A549 (cell line): ENCODE measurements at regions not wholly inside any gene's neighbourhood (a gene's known extent, or its start where the extent isn't known, plus 50 kb on each side); places are given as distances from the start of the nearest gene placed in this dataset.

Experiments
- ATAC-seq, 2 experiments: fragments of 200-7000 bp in 1 of 2; fragments of >200 bp in 1 of 2; cut with Nextera tagmentation in 1 of 2; cut with Tn5 transposase in 1 of 2; 3 replicates each; pipeline versions ENCODE4 v1.8.0 to v1.9.1; 2018 to 2020; ENCODE audit warnings: mild to moderate bottlenecking in 1 of 2, moderate library complexity in 1 of 2
- CTCF ChIA-PET: fragments of 300-600 bp; sonication (Branson Sonifier 250); formaldehyde crosslinking; extraction: SDS; loops from one replicate; lab custom pipeline; 2021; ENCODE audit warnings: antibody characterized with exemption, inconsistent platforms; lab: Yijun Ruan, JAX
- POLR2A ChIA-PET: fragments of 350-600 bp; formaldehyde crosslinking; extraction: SDS; loops from one replicate; lab custom pipeline; 2021; ENCODE audit warnings: antibody characterized with exemption, inconsistent platforms; lab: Yijun Ruan, JAX
- DNase-seq, 2 experiments: peaks; one replicate each; pipeline versions ENCODE4 v3.0.0 to v3.0.0-alpha.2; 2011 to 2016; ENCODE audit warnings: low read depth in 1 of 2, low spot score in 1 of 2
- FAIRE-seq: peaks from 2 replicates; lab custom pipeline; 2011; peaks lifted over from hg19 to GRCh38; lab: Jason Lieb, UNC
- H3K27ac ChIP-seq, 2 experiments: fragments of >200 bp; sonication (Bioruptor Twin); formaldehyde crosslinking; 3 replicates each; pipeline ENCODE4 v1.5.1; 2016 to 2017
- H3K4me1 ChIP-seq: fragments of >200 bp; sonication (Bioruptor Twin); formaldehyde crosslinking; 3 replicates; pipeline ENCODE4 v1.6.1; 2016
- H3K4me2 ChIP-seq: fragments of >200 bp; sonication (Bioruptor Twin); formaldehyde crosslinking; 3 replicates; pipeline ENCODE4 v1.6.1; 2016
- H3K4me3 ChIP-seq: fragments of >200 bp; sonication (Bioruptor Twin); formaldehyde crosslinking; 3 replicates; pipeline ENCODE4 v1.5.1; 2016
- H3K9me3 ChIP-seq: fragments of >200 bp; sonication (Bioruptor Twin); formaldehyde crosslinking; 3 replicates; pipeline ENCODE4 v1.6.1; 2016
- BHLHE40 ChIP-seq: IDR thresholded peaks from 2 replicates; pipeline ENCODE4 v1.6.1; 2012; ENCODE audit warnings: low read depth, low read length, inconsistent platforms
- CBX2 ChIP-seq: fragments of 200-600 bp; sonication (generic); IDR thresholded peaks from 2 replicates; pipeline ENCODE4 v1.6.1; 2016; ENCODE audit warnings: low read depth, mild to moderate bottlenecking, borderline replicate concordance
- CHD2 ChIP-seq: fragments of 150-350 bp; IDR thresholded peaks from 2 replicates; pipeline ENCODE4 v1.6.1; 2014; ENCODE audit warnings: low read length; ENCODE audit not compliant: partially characterized antibody
- EP300 ChIP-seq, 2 experiments: fragments of >200 bp; sonication (Bioruptor Twin); formaldehyde crosslinking; IDR thresholded peaks; 2 replicates in 1 of 2; 3 replicates in 1 of 2; pipeline ENCODE4 v1.6.1; 2016 to 2017
- FOSB ChIP-seq: fragments of 250-450 bp; sonication (Bioruptor Pico); IDR thresholded peaks from 2 replicates; pipeline ENCODE4 v1.5.0; 2020; ENCODE audit warnings: mild to moderate bottlenecking, moderate library complexity
- FOSL2 ChIP-seq, 2 experiments: fragments of 450-650 bp in 1 of 2; fragments of >200 bp in 1 of 2; sonication (Bioruptor Twin) in 1 of 2; formaldehyde crosslinking; IDR thresholded peaks; 2 replicates each; pipeline versions ENCODE4 v1.5.0 to v1.6.1; 2016 to 2020; ENCODE audit warnings: mild to moderate bottlenecking in 1 of 2, moderate library complexity in 1 of 2
- FOXS1 ChIP-seq: fragments of 250-450 bp; sonication (Bioruptor Pico); IDR thresholded peaks from 2 replicates; pipeline ENCODE4 v1.5.0; 2020; ENCODE audit warnings: mild to moderate bottlenecking, moderate library complexity
- HOXB13 ChIP-seq: fragments of 250-450 bp; sonication (Bioruptor Pico); IDR thresholded peaks from 2 replicates; pipeline ENCODE4 v1.5.0; 2020; ENCODE audit warnings: low read depth, mild to moderate bottlenecking, moderate library complexity
- KDM1A ChIP-seq: fragments of 200-600 bp; sonication (generic); IDR thresholded peaks from 2 replicates; pipeline ENCODE4 v1.6.1; 2016; ENCODE audit warnings: low read depth, mild to moderate bottlenecking
- KDM5A ChIP-seq: fragments of 200-600 bp; sonication (generic); IDR thresholded peaks from 2 replicates; pipeline ENCODE4 v1.6.1; 2016; ENCODE audit warnings: antibody characterized with exemption, mild to moderate bottlenecking
- NPAS2 ChIP-seq: fragments of 250-450 bp; sonication (Bioruptor Pico); IDR thresholded peaks from 2 replicates; pipeline ENCODE4 v1.8.0; 2022; ENCODE audit warnings: mild to moderate bottlenecking, moderate library complexity, borderline replicate concordance
- PHF8 ChIP-seq: fragments of 200-600 bp; sonication (generic); IDR thresholded peaks from 2 replicates; pipeline ENCODE4 v1.6.1; 2016; ENCODE audit warnings: low read depth, mild to moderate bottlenecking, antibody characterized with exemption, moderate library complexity, borderline replicate concordance
- RARB ChIP-seq: fragments of 250-450 bp; sonication (Bioruptor Pico); IDR thresholded peaks from 2 replicates; pipeline ENCODE4 v1.8.0; 2021; ENCODE audit warnings: mild to moderate bottlenecking, moderate library complexity
- RFX5 ChIP-seq: fragments of 450-650 bp; IDR thresholded peaks from 2 replicates; pipeline ENCODE4 v1.7.1; 2014; ENCODE audit warnings: antibody characterized with exemption, mild to moderate bottlenecking, moderate library complexity
- RNF2 ChIP-seq: fragments of 200-600 bp; sonication (generic); IDR thresholded peaks from 2 replicates; pipeline ENCODE4 v1.6.1; 2016; ENCODE audit warnings: low read depth, mild to moderate bottlenecking, antibody characterized with exemption, moderate library complexity, borderline replicate concordance
- ZC3H11A ChIP-seq: fragments of 450-650 bp; IDR thresholded peaks from 2 replicates; pipeline ENCODE4 v1.6.1; 2014; ENCODE audit warnings: antibody characterized with exemption, mild to moderate bottlenecking
- ZFP36 ChIP-seq: fragments of 450-650 bp; IDR thresholded peaks from 2 replicates; pipeline ENCODE4 v1.6.1; 2014; ENCODE audit warnings: borderline replicate concordance; ENCODE audit not compliant: partially characterized antibody
- WGBS: methylation state at CpG from one replicate; pipeline ENCODE4 v1.1.6; 2017; ENCODE audit errors: missing lambda C conversion rate; 5-methylcytosine and 5-hydroxymethylcytosine counted together
- TF ChIP-seq, protein P1 (sequence below): fragments of 200-600 bp; sonication (generic); IDR thresholded peaks from 2 replicates; pipeline ENCODE4 v1.6.1; 2016; ENCODE audit warnings: antibody characterized with exemption, mild to moderate bottlenecking, moderate library complexity
- TF ChIP-seq, protein P2 (sequence below): IDR thresholded peaks from 2 replicates; pipeline ENCODE4 v1.6.1; 2012; ENCODE audit warnings: low read depth, borderline replicate concordance
- TF ChIP-seq, protein P3 (sequence below): fragments of 450-650 bp; IDR thresholded peaks from 2 replicates; pipeline ENCODE4 v1.6.1; 2014; ENCODE audit warnings: antibody characterized with exemption
- TF ChIP-seq, protein P4 (sequence below): fragments of 250-450 bp; sonication (Bioruptor Pico); IDR thresholded peaks from 2 replicates; pipeline ENCODE4 v1.5.0; 2020; ENCODE audit warnings: low read depth, mild to moderate bottlenecking, moderate library complexity
- TF ChIP-seq, protein P5 (sequence below): IDR thresholded peaks from 2 replicates; pipeline ENCODE4 v1.6.1; 2012

DNA sequence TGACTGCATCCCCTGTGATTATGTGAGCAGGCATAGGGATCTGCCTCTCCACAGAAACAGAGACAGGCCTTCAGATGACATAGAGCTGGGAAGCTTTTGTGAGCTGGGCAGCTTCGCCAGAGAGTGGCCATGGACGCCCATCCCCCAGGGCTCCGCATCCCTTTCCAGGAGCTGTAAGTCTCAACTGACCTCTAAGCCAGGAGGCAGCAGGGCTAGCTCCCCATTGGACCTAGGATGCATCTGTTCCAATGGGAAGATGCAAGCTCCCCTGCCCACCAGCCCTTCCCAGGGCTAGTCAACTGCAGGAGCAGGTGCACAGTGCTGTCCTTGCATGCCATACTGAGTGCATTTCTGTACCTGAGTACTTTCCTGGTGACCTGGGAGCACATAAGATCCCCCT, 663.6 kb downstream of the RNF144B start:
- Histone ChIP-seq H3K9me3 (no peaks in the 10 kb centered on the region), H3K27ac (no peak overlapping the region), H3K4me2 (no peak overlapping the region), H3K4me1 (no peaks in the 10 kb centered on the region), H3K4me3 (no peak overlapping the region)
- ATAC-seq, result no peak
- ChIA-PET POLR2A (no interaction called here), CTCF (no interaction called here)
- FAIRE-seq, result no peak
- DNase-seq, result no peak
- 20% methylated on average over 1 of the region's 3 CpGs for WGBS
- TF ChIP-seq RARB (CRISPR knock-in tag) (no peak), RFX5 (no peak), PHF8 (no peak), CBX2 (no peak), KDM1A (no peak), ZFP36 (no peak), RNF2 (no peak), KDM5A (no peak), CHD2 (no peak), BHLHE40 (no peak), NPAS2 (no peak), ZC3H11A (no peak), FOSB (CRISPR knock-in tag) (no peak)
- TF ChIP-seq, protein P1, sequence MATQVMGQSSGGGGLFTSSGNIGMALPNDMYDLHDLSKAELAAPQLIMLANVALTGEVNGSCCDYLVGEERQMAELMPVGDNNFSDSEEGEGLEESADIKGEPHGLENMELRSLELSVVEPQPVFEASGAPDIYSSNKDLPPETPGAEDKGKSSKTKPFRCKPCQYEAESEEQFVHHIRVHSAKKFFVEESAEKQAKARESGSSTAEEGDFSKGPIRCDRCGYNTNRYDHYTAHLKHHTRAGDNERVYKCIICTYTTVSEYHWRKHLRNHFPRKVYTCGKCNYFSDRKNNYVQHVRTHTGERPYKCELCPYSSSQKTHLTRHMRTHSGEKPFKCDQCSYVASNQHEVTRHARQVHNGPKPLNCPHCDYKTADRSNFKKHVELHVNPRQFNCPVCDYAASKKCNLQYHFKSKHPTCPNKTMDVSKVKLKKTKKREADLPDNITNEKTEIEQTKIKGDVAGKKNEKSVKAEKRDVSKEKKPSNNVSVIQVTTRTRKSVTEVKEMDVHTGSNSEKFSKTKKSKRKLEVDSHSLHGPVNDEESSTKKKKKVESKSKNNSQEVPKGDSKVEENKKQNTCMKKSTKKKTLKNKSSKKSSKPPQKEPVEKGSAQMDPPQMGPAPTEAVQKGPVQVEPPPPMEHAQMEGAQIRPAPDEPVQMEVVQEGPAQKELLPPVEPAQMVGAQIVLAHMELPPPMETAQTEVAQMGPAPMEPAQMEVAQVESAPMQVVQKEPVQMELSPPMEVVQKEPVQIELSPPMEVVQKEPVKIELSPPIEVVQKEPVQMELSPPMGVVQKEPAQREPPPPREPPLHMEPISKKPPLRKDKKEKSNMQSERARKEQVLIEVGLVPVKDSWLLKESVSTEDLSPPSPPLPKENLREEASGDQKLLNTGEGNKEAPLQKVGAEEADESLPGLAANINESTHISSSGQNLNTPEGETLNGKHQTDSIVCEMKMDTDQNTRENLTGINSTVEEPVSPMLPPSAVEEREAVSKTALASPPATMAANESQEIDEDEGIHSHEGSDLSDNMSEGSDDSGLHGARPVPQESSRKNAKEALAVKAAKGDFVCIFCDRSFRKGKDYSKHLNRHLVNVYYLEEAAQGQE, result no peak
- TF ChIP-seq, protein P2, sequence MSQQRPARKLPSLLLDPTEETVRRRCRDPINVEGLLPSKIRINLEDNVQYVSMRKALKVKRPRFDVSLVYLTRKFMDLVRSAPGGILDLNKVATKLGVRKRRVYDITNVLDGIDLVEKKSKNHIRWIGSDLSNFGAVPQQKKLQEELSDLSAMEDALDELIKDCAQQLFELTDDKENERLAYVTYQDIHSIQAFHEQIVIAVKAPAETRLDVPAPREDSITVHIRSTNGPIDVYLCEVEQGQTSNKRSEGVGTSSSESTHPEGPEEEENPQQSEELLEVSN, result no peak
- TF ChIP-seq, protein P3, sequence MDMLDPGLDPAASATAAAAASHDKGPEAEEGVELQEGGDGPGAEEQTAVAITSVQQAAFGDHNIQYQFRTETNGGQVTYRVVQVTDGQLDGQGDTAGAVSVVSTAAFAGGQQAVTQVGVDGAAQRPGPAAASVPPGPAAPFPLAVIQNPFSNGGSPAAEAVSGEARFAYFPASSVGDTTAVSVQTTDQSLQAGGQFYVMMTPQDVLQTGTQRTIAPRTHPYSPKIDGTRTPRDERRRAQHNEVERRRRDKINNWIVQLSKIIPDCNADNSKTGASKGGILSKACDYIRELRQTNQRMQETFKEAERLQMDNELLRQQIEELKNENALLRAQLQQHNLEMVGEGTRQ, result no peak
- TF ChIP-seq, protein P4, sequence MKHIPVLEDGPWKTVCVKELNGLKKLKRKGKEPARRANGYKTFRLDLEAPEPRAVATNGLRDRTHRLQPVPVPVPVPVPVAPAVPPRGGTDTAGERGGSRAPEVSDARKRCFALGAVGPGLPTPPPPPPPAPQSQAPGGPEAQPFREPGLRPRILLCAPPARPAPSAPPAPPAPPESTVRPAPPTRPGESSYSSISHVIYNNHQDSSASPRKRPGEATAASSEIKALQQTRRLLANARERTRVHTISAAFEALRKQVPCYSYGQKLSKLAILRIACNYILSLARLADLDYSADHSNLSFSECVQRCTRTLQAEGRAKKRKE, result no peak

DNA sequence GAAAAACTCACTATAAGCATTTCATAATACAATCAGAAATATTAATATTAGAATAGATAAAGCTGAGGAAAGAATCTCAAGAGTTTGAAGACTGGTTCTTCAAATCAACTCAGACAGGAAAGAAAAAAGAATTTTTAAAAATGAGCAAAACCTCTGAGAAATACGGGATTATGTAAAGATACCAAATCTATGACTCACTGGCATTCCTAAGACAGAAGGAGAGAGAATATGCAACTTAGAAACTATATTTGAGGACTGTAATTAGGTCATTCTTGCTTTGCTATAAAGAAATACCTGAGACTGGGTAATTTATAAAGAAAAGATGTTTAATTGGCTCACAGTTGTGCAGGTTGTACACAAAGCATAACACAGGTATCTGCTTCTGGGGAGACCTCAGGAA, 665.1 kb downstream of the RNF144B start:
- ChIA-PET CTCF (no interaction called here), POLR2A (no interaction called here)
- Histone ChIP-seq H3K4me3 (no peak overlapping the region), H3K4me2 (no peak overlapping the region), H3K9me3 (no peaks in the 10 kb centered on the region), H3K4me1 (no peaks in the 10 kb centered on the region), H3K27ac (no peak overlapping the region)
- TF ChIP-seq FOSL2 (IDR thresholded peaks at IDR 0.05) (no peak), FOSL2 (CRISPR knock-in tag; IDR thresholded peaks at IDR 0.05) (0 out of 2 replicates have a peak, but pooled peaks have one; percentile 3), ZFP36 (no peak)
- no peak for FAIRE-seq
- 4% methylated on average over 1 of the region's 1 CpG for WGBS
- no peak for DNase-seq
- no peak for ATAC-seq

DNA sequence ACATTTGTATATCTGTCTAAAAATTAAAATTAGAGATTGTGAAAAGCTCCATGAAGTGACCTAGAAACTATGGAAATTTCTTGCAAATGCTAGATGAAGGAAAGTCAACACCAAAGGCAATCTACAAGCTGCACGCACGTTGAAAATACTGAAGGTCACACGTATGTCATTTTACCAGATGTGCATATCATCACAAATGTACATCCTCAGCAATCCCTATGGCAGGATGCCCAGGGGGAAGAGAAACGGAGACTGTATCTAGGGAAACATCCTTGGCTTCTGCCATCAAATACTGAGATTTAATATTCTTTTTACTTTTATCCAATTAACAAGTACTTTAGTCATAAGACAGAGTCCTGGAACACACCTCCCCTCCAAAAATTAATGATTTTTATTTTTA, 672.0 kb downstream of the RNF144B start:
- no peaks in the 10 kb centered on the region for H3K4me1 ChIP-seq
- CTCF ChIA-PET, result no interaction called here
- H3K27ac ChIP-seq, result no peak overlapping the region
- POLR2A ChIA-PET, result no interaction called here
- H3K9me3 ChIP-seq, result no peaks in the 10 kb centered on the region
- WGBS, result 2% methylated on average over 4 of the region's 4 CpGs
- no peak for ATAC-seq
- DNase-seq, result no peak
- FAIRE-seq, result no peak
- H3K4me2 ChIP-seq, result no peak overlapping the region
- H3K4me3 ChIP-seq, result no peak overlapping the region
- TF ChIP-seq EP300 (IDR thresholded peaks at IDR 0.05) (no peak), ZC3H11A (no peak), BHLHE40 (no peak), HOXB13 (CRISPR knock-in tag) (no peak), FOXS1 (no peak)
- TF ChIP-seq, protein P5, sequence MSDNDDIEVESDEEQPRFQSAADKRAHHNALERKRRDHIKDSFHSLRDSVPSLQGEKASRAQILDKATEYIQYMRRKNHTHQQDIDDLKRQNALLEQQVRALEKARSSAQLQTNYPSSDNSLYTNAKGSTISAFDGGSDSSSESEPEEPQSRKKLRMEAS, result no peak
- TF ChIP-seq, protein P1, result no peak
- TF ChIP-seq, protein P3, result no peak
